Putamen (tissue), 1 donor: ENCODE measurements at regions not wholly inside any gene's neighbourhood (a gene's known extent, or its start where the extent isn't known, plus 50 kb on each side); places are given as distances from the start of the nearest gene placed in this dataset.
"Not testable (repeated sequence)": the region's sequence is repeated elsewhere in the genome, so short reads cannot be mapped to it uniquely, and the experiment has no call there.

Experiments used
- DNase-seq: peaks from one replicate; pipeline ENCODE4 v3.0.0-alpha.2; 2016; ENCODE audit warnings: low spot score

DNA sequence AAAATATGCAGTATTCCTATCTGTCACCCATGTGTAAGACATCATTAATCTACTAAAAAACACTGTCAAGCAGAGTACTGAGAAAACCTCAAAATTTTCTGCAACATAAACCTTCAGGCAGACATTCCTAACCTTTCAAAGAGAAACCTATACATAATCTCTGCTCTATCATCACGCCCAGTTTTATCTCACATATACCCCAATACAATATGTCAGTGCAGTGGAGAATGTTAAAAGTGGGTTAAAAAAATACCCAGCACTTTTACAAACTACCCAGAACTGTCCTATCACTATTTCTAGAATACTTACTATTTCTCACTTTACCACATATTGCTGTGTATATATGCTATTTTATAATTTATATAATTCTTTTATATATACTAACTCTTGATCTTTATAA, 922.0 kb upstream of the SORCS1 start:
- no peak for DNase-seq

DNA sequence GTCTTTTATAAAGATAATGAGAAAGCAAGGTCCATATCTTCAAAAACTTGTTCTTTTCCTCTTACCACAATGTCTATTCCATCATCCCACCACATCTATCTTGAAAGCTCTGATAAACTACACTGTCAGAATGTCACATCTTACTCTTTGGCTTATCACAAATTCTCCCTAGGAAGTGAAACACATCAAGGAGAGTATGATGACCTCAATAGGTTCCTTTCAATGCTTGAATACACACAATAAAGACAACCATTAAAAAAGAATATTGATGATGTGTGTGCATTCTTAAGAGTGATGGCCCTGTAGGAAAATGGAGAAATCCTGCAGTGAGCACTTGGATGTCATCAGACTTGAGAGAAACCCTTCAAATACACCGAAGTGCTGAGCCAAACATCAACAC, 918.1 kb upstream of the SORCS1 start:
- DNase-seq: no peak

GRCh38 chr10:108078263-108078662, 913.8 kb upstream of the SORCS1 start:
- no peak for DNase-seq

DNA sequence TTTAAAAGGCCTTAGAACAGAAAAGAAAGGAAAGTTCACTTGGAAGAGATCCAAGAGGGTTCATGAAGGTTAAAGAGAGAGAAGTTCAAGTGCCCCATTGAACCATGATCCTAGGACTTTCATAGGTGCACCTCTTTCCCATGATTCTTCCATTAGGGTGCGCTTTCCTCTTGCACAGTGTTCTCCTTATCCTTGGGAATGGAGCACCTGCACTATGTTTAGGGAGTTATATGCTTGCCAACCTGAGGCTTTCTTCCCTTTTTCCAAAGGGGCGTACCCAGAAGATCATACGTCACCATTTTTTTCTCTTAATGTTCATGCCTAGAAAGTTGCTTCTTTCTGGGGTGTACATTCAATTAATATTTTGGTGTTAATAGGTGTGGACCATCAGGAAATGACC, 908.0 kb upstream of the SORCS1 start:
- no peak for DNase-seq

DNA sequence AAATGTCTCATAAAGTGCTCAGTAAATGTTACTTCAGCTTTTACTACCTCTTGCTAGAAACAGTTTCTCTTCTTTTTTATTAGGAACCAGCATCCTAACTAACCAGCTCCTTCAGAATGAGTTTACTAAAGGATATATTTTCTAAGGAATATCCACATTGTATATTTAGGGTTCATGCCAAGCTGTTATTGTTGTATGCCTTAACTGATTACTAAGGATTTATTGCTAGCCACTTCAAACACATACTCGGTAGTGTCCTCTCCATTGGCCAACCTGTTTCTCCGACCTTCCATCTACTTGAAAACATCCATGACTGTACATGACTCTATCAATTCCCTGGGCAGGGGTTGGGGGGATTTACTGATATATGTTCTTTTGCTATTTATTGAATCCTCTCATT, 906.3 kb upstream of the SORCS1 start:
- no peak for DNase-seq

DNA sequence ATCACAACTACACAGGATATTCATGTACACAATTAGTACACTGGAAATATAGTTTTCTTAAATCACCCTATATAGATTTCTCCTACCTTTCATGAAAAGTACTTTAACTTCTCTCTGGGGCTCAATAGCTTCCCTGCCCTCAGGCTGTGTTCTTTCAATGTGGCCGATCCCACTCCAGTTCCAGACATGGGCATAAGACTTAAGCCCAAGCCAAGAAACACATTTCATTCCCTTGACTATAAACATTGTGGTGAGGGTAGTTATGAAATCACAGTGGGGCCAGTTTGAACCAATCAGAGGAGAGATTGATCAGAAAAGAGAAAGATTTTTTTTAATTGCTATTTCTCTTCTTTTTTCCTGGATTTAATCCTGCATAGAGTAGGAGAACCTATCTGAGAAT, 904.6 kb upstream of the SORCS1 start:
- no peak for DNase-seq

DNA sequence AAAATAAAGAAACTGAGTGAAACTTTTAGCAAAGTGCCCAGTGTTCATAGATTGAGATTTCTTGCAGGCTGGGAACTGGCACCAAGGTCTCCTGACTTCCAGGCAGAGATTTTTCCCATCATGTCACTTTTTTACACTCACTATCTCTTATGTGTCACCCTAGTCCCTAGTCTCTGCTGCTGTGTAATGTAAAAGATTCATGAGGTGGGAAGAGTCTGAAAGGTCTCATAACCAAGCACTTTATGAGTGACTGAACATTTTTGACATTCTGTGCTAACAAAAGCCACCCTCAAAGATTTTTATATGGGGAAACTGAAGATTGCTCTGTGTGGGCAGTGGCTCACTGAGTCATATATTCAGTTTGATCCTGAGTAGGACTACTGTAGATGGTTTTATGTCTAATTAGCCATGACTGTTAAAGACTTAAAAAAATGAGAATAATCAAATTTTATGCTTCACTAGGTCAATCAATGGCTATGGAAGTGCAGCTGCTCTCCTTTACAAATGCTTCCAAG, 900.3 kb upstream of the SORCS1 start:
- peak; percentile 65 for DNase-seq

DNA sequence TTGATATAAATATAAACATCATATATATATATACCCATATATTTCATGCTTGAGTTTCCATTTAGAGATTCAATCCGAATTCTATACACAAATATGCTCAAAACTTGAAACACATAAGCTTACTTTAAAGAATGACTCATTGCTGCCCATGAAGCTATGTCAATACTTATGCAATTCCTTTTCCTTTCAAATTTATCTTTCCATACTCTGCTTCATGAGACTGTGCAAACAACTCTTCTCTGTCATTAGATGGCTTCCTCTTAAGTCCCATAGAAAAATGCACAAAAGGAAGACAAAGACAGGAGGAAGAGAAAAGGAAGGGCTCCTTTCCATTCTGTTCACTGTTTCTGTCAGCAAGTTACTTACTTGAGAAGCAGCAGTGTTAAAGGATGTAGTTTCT, 895.7 kb upstream of the SORCS1 start:
- no peak for DNase-seq

DNA sequence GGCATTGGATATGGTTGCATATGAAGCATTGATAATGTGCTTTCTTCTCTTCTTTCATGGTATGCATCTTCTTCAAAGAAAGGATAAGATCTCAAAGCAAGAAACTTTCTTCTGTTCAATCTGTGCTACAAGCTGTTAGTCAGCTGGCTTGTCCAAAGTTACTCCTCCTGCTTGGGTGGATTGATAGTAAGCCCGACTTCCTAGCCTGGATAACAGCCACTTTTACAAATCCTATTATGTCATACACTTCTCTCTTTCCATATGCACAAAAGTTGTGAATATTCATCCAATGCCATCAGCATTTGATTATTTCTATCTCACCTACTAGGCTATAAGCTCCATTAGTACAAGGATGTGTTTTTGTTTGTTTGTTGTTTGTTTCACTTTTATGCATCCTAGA, 891.0 kb upstream of the SORCS1 start:
- no peak for DNase-seq

DNA sequence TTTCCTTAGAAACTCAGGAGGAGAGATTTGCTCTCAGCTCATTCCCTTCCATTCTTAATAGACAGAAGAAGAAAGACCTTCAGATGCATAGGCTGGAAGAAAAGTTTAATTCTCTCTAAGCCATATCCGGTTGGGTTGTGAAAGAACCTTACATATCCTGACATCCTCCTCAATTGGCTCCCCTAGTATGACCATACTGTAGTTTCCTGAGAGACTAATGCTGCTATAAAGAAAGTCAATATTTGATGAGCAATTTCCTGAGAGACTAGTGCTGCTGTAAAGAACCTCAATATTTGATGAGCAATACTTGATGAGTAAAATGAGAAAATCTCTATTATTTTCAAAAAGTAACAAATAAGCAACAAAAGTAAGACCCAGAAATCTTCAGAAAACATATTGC, 888.5 kb upstream of the SORCS1 start:
- DNase-seq: no peak

GRCh38 chr10:108051218-108051617, 886.7 kb upstream of the SORCS1 start:
- no peak for DNase-seq

DNA sequence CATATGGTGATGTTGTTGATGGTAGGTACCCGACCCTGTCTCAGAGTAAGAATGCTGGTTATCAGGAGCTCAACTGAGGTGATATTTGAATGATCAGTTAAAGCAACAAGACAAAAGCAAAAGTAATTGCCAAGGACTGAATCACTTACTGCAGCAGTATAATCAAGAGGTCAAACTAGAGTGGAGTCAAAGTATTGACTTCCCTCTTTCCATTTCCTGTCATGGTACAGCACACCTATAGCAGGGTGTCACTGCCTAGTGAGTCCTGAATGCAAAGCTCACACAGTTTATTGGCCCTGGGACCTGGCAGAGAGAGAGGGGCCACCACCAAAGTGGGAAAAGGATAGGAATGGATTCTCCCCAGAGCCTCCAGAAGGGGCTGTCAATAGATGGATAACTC, 886.1 kb upstream of the SORCS1 start:
- no peak for DNase-seq

DNA sequence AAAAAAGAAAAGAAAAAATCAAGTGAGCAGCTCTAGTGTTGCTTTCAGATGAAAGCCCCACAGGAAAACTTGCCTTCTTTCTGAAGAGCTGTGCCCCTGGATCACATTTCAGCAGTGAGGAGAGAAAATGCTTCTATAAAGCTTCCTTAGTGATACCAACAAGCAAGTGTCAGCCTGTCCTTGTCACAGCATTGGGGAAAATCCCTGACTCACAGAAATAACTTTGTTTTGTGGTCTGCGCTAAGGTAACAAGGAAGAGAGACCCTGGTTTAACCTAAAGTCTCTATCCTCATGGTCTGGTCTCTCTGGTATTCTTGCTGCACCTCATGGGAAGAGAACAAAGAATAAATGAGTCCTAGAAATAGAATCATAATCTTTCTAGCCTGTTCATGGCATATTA, 885.2 kb upstream of the SORCS1 start:
- DNase-seq: no peak

GRCh38 chr10:108048898-108049297, 884.4 kb upstream of the SORCS1 start:
- no peak for DNase-seq

DNA sequence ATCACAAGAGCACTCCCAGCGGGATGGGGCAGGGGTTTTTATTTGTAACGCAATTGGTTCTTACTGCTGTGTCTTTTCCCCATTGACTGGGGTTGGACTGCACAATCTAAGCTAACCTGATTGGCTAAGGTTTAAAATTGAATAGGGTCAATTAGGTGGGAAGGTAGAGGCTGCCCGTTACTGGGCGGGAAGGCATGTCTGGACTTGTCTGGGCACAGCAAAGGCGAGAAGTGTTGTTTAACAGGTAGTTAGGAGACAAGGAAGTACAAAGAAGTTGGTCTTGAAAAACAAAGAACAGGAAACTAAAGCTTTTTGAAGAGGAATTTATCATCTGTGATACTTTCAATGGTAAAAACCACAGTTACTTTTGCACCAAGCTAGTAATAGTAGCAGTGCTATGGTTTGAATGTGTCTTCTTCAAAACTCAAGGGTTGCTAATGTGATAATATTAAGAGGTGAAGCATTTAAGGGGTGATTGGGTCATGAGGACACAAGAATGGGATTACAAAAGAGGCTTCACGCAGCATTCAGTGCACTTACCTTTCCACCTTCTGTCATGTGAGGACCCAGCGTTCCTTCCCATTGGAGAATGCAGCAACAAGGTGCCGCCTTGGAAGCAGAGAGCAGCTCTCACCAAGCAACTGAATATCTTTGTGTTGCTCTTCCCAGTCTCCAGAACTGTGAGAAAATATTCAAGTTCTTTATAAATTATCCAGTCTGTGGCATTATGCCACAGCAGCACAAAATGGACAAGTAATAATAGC, 875.5 kb upstream of the SORCS1 start:
- no peak for DNase-seq

GRCh38 chr10:108037061-108037460, 872.6 kb upstream of the SORCS1 start:
- no peak for DNase-seq

GRCh38 chr10:108036265-108036664, 871.8 kb upstream of the SORCS1 start:
- no peak for DNase-seq

- DNase-seq: no peak
Observed at GRCh38 chr10:108034829-108035228, 870.3 kb upstream of the SORCS1 start.

DNA sequence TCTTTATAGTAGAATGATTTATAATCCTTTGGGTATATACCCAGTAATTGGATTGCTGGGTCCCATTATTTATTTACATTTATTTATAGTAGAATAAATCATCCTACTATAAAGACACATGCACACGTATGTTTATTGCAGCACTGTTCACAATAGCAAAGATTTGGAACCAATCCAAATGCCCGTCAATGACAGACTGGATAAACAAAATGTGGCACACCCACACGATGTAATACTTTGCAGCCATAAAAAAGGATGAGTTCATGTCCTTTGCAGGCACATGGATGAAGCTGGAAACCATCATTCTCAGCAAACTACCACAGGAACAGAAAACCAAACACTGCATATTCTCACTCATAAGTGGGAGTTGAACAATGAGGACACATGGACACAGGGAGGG, 869.0 kb upstream of the SORCS1 start:
- not testable (repeated sequence) for DNase-seq

GRCh38 chr10:108031505-108031904, 867.0 kb upstream of the SORCS1 start:
- no peak for DNase-seq

GRCh38 chr10:108014902-108015177, 850.3 kb upstream of the SORCS1 start:
- DNase-seq: no peak

- DNase-seq: no peak
Observed at GRCh38 chr10:108014145-108014901, 849.8 kb upstream of the SORCS1 start.

- no peak for DNase-seq
Observed at GRCh38 chr10:108005627-108006026, 841.1 kb upstream of the SORCS1 start.

DNA sequence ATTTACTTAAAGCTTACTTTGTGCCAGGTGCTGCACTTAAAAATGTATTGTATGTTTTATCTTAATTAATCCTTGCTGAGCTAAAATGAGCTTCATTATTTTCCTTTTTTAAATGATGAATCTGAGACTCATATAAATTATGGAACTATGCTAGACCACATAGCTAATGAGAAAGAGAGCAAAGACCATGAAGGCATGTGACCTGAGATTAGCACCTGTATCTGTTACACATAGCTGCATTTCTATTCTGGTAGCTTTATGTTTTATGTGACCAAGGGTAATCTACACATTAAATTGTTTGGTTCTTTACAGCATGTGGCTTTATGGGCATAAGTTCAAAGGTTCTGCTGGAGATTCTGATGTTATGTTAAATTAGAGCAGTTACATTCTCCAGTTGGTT, 839.1 kb upstream of the SORCS1 start:
- no peak for DNase-seq
